ENCODE measurements at regions not wholly inside any gene's neighbourhood (a gene's known extent, or its start where the extent isn't known, plus 50 kb on each side); places are given as distances from the start of the nearest gene placed in this dataset.

- Histone ChIP-seq H3K9me3 (ENCODE audit: low read length) (no peaks in the 10 kb centered on the region), H3K36me3 (ENCODE audit: insufficient read depth, low read length) (no peaks in the 10 kb centered on the region), H3K4me1 (ENCODE audit: insufficient read depth, low read length, severe bottlenecking) (no peaks in the 10 kb centered on the region), H3K4me2 (ENCODE audit: low read length) (no peak overlapping the region), H3F3A (ENCODE audit: insufficient read depth, low read length) (no peaks in the 10 kb centered on the region), H3K9ac (ENCODE audit: low read length) (no peak overlapping the region), H3K27ac (ENCODE audit: low read depth, low read length, poor library complexity, severe bottlenecking) (no peak overlapping the region), H3K27me3 (ENCODE audit: insufficient read depth, low read length) (no peaks in the 10 kb centered on the region), H2AFZ (ENCODE audit: low read length) (no peak overlapping the region), H3K9me2 (ENCODE audit: low read depth, low read length) (no peaks in the 10 kb centered on the region), H3K79me2 (ENCODE audit: insufficient read depth, low read length) (no peaks in the 10 kb centered on the region), H3K4me3 (ENCODE audit: low read depth, low read length, poor library complexity, severe bottlenecking) (no peak overlapping the region), H4K20me1 (ENCODE audit: insufficient read depth, low read length) (no peaks in the 10 kb centered on the region)
- TF ChIP-seq CTCF (IDR thresholded peaks at IDR 0.05; ENCODE audit: low read length), result no peak
- TF ChIP-seq EZH2 (IDR thresholded peaks at IDR 0.05; ENCODE audit: borderline replicate concordance, low read length), result no peak
These were observed 63.0 kb upstream of the ERCC4 start for GRCh38 chr16:13856811-13857511.

- Histone ChIP-seq H3K9me3 (ENCODE audit: low read length) (no peaks in the 10 kb centered on the region), H3K9me2 (ENCODE audit: low read depth, low read length) (no peaks in the 10 kb centered on the region), H3K4me3 (ENCODE audit: low read depth, low read length, poor library complexity, severe bottlenecking) (no peak overlapping the region), H2AFZ (ENCODE audit: low read length) (no peak overlapping the region), H3K4me1 (ENCODE audit: insufficient read depth, low read length, severe bottlenecking) (no peaks in the 10 kb centered on the region), H4K20me1 (ENCODE audit: insufficient read depth, low read length) (no peaks in the 10 kb centered on the region), H3K9ac (ENCODE audit: low read length) (no peak overlapping the region), H3K36me3 (ENCODE audit: insufficient read depth, low read length) (no peaks in the 10 kb centered on the region), H3K79me2 (ENCODE audit: insufficient read depth, low read length) (no peaks in the 10 kb centered on the region), H3K27ac (ENCODE audit: low read depth, low read length, poor library complexity, severe bottlenecking) (no peak overlapping the region), H3F3A (ENCODE audit: insufficient read depth, low read length) (no peaks in the 10 kb centered on the region), H3K4me2 (ENCODE audit: low read length) (no peak overlapping the region), H3K27me3 (ENCODE audit: insufficient read depth, low read length) (peaks cover 6% of the 10 kb centered on the region; the same call in 1 of the 2 replicates)
- TF ChIP-seq EZH2 (IDR thresholded peaks at IDR 0.05; ENCODE audit: borderline replicate concordance, low read length) (no peak), CTCF (IDR thresholded peaks at IDR 0.05; ENCODE audit: low read length) (no peak)
These were observed 60.9 kb upstream of the ERCC4 start for GRCh38 chr16:13858873-13859580.

- Histone ChIP-seq H3K27ac (ENCODE audit: low read depth, low read length, poor library complexity, severe bottlenecking) (no peak overlapping the region), H4K20me1 (ENCODE audit: insufficient read depth, low read length) (no peaks in the 10 kb centered on the region), H2AFZ (ENCODE audit: low read length) (no peak overlapping the region), H3K9me3 (ENCODE audit: low read length) (no peaks in the 10 kb centered on the region), H3K4me1 (ENCODE audit: insufficient read depth, low read length, severe bottlenecking) (peaks cover 8% of the 10 kb centered on the region), H3K27me3 (ENCODE audit: insufficient read depth, low read length) (peaks cover 6% of the 10 kb centered on the region; the same call in 1 of the 2 replicates), H3K9ac (ENCODE audit: low read length) (no peak overlapping the region), H3K4me3 (ENCODE audit: low read depth, low read length, poor library complexity, severe bottlenecking) (no peak overlapping the region), H3F3A (ENCODE audit: insufficient read depth, low read length) (no peaks in the 10 kb centered on the region), H3K9me2 (ENCODE audit: low read depth, low read length) (no peaks in the 10 kb centered on the region), H3K4me2 (ENCODE audit: low read length) (no peak overlapping the region), H3K36me3 (ENCODE audit: insufficient read depth, low read length) (no peaks in the 10 kb centered on the region), H3K79me2 (ENCODE audit: insufficient read depth, low read length) (no peaks in the 10 kb centered on the region)
- no peak for TF ChIP-seq EZH2 (IDR thresholded peaks at IDR 0.05; ENCODE audit: borderline replicate concordance, low read length)
- no peak for TF ChIP-seq CTCF (IDR thresholded peaks at IDR 0.05; ENCODE audit: low read length)
These were observed 56.7 kb upstream of the ERCC4 start for GRCh38 chr16:13863075-13863765.
